Keratinocyte (primary cell): ENCODE measurements at regions not wholly inside any gene's neighbourhood (a gene's known extent, or its start where the extent isn't known, plus 50 kb on each side); places are given as distances from the start of the nearest gene placed in this dataset.

Experiments used
- DNase-seq: peaks from one replicate; pipeline ENCODE4 v3.0.0-alpha.2; 2011; ENCODE audit warnings: low read depth, missing footprints, low spot score
- FAIRE-seq: peaks from 2 replicates; lab custom pipeline; 2011; peaks lifted over from hg19 to GRCh38; lab: Jason Lieb, UNC
- H2AFZ ChIP-seq: 2 replicates; pipeline ENCODE4 v1.6.0; 2012; ENCODE audit warnings: low read length, control low read depth, inconsistent platforms; ENCODE audit not compliant: control insufficient read depth
- H3K27ac ChIP-seq: 2 replicates; pipeline ENCODE4 v1.5.1; 2011; ENCODE audit warnings: low read length; ENCODE audit not compliant: control insufficient read depth, insufficient read depth
- H3K27me3 ChIP-seq: 3 replicates; pipeline ENCODE4 v1.6.0; 2011; ENCODE audit warnings: low read length; ENCODE audit not compliant: control insufficient read depth, insufficient read depth; ENCODE audit errors: extremely low read depth
- H3K36me3 ChIP-seq, 2 experiments: 2 replicates in 1 of 2; 3 replicates in 1 of 2; pipeline ENCODE4 v1.5.1; 2011; ENCODE audit warnings: low read length in 2 of 2, mild to moderate bottlenecking in 1 of 2; ENCODE audit not compliant: control insufficient read depth in 2 of 2, insufficient read depth in 2 of 2; ENCODE audit errors: extremely low read depth in 1 of 2
- H3K4me1 ChIP-seq: 3 replicates; pipeline ENCODE4 v1.5.1; 2011; ENCODE audit warnings: low read length; ENCODE audit not compliant: control insufficient read depth, insufficient read depth; ENCODE audit errors: extremely low read depth
- H3K4me2 ChIP-seq: 3 replicates; pipeline ENCODE4 v1.6.0; 2011; ENCODE audit warnings: low read depth, low read length; ENCODE audit not compliant: control insufficient read depth, insufficient read depth; ENCODE audit errors: extremely low read depth
- H3K4me3 ChIP-seq, 3 experiments: fragments of 200-600 bp in 1 of 3; sonication (generic) in 1 of 3; 2 replicates in 2 of 3; 3 replicates in 1 of 3; pipeline ENCODE4 v1.5.1; 2011 to 2016; ENCODE audit warnings: low read length in 3 of 3, mild to moderate bottlenecking in 3 of 3, control low read depth in 2 of 3, inconsistent platforms in 1 of 3, low read depth in 1 of 3, mixed read lengths in 1 of 3, mixed run types in 1 of 3, moderate library complexity in 1 of 3; ENCODE audit not compliant: control insufficient read depth in 2 of 3, insufficient read depth in 2 of 3; ENCODE audit errors: extremely low read depth in 1 of 3
- H3K79me2 ChIP-seq: 2 replicates; pipeline ENCODE4 v1.6.0; 2012; ENCODE audit warnings: low read length; ENCODE audit not compliant: control insufficient read depth, insufficient read depth
- H3K9ac ChIP-seq: 3 replicates; pipeline ENCODE4 v1.6.0; 2011; ENCODE audit warnings: low read length; ENCODE audit not compliant: control insufficient read depth, insufficient read depth; ENCODE audit errors: extremely low read depth
- H3K9me1 ChIP-seq: 3 replicates; pipeline ENCODE4 v1.6.0; 2011; ENCODE audit warnings: low read length; ENCODE audit not compliant: control insufficient read depth, insufficient read depth; ENCODE audit errors: extremely low read depth
- H3K9me3 ChIP-seq: 2 replicates; pipeline ENCODE4 v1.5.1; 2012; ENCODE audit warnings: low read depth, low read length; ENCODE audit not compliant: control insufficient read depth
- H4K20me1 ChIP-seq: 3 replicates; pipeline ENCODE4 v1.6.0; 2011; ENCODE audit warnings: low read length; ENCODE audit not compliant: control insufficient read depth, insufficient read depth; ENCODE audit errors: extremely low read depth
- EZH2 ChIP-seq: IDR thresholded peaks from one replicate; pipeline ENCODE4 v1.6.1; 2012; ENCODE audit warnings: inconsistent platforms, mild to moderate bottlenecking, low read length, moderate library complexity
- dilution Hi-C: fragments of 300-500 bp; cut with MboI; formaldehyde crosslinking; loops from one replicate; pipeline ENCODE4 v1.7.0; 2020; ENCODE audit warnings: low sequenced_read_pairs; ENCODE audit not compliant: extremely low pct_ligation_motif_present
- TF ChIP-seq, protein P1 (sequence below), 3 experiments: IDR thresholded peaks in 1 of 3; conservative IDR thresholded peaks in 1 of 3; optimal IDR thresholded peaks in 1 of 3; 2 replicates in 2 of 3; 3 replicates in 1 of 3; pipeline versions ENCODE3 to v1.5.1; 2011; ENCODE audit warnings: low read length in 3 of 3, mild to moderate bottlenecking in 3 of 3, moderate library complexity in 2 of 3, control low read depth in 1 of 3, inconsistent platforms in 1 of 3; ENCODE audit not compliant: insufficient read depth in 2 of 3; ENCODE audit errors: extremely low read depth in 1 of 3

DNA sequence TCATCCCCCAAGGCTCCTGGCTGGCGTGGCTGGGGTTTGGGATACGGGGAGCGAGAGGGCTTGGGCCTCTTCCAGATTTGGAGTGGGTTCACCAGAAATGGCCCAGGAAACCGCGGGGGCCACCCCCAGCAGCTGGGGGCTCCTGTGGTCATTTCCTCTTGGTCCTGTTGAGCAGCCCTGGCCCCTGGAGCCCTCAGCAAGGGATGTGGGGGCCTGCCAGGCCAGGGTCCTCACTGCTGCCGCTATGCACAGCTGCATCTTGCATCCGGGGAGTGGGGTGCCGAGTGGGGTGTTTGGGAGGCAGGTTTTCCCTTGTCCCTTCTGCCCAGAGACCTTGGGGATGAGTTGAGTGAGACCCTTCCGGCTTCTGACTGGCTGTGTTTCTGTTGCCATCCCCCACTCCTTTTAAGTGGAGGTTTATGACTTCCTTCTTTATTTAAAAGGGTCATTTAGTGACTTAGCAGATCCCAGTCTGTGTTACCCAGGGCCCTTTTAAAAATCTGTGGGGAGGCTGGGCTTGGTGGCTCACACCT lies 319.8 kb downstream of the SEC14L1 start:
- Histone ChIP-seq H3K9ac (no peak overlapping the region), H2AFZ (no peak overlapping the region), H3K36me3 (peaks cover 0 to 10% of the 10 kb centered on the region in 2 experiments), H3K4me3 (no peak overlapping the region), H3K27me3 (no peaks in the 10 kb centered on the region), H3K9me1 (peaks cover 2% of the 10 kb centered on the region), H3K27ac (no peak overlapping the region), H3K4me1 (peaks cover 9% of the 10 kb centered on the region), H4K20me1 (peaks cover 8% of the 10 kb centered on the region), H3K4me2 (no peak overlapping the region), H3K79me2 (peaks cover 82% of the 10 kb centered on the region), H3K9me3 (no peaks in the 10 kb centered on the region)
- TF ChIP-seq, protein P1, sequence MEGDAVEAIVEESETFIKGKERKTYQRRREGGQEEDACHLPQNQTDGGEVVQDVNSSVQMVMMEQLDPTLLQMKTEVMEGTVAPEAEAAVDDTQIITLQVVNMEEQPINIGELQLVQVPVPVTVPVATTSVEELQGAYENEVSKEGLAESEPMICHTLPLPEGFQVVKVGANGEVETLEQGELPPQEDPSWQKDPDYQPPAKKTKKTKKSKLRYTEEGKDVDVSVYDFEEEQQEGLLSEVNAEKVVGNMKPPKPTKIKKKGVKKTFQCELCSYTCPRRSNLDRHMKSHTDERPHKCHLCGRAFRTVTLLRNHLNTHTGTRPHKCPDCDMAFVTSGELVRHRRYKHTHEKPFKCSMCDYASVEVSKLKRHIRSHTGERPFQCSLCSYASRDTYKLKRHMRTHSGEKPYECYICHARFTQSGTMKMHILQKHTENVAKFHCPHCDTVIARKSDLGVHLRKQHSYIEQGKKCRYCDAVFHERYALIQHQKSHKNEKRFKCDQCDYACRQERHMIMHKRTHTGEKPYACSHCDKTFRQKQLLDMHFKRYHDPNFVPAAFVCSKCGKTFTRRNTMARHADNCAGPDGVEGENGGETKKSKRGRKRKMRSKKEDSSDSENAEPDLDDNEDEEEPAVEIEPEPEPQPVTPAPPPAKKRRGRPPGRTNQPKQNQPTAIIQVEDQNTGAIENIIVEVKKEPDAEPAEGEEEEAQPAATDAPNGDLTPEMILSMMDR (optimal IDR thresholded peaks at IDR 0.05 in 1 of 3, IDR thresholded peaks at IDR 0.05 in 1 of 3, conservative IDR thresholded peaks at IDR 0.05 in 1 of 3; ENCODE audit: extremely low read depth in 1 of 3, insufficient read depth in 2 of 3, low read length in 3 of 3), result no peak
- no peak for TF ChIP-seq EZH2
- DNase-seq (no peak), FAIRE-seq (no peak)
- dilution Hi-C loops, result no loop called here

DNA sequence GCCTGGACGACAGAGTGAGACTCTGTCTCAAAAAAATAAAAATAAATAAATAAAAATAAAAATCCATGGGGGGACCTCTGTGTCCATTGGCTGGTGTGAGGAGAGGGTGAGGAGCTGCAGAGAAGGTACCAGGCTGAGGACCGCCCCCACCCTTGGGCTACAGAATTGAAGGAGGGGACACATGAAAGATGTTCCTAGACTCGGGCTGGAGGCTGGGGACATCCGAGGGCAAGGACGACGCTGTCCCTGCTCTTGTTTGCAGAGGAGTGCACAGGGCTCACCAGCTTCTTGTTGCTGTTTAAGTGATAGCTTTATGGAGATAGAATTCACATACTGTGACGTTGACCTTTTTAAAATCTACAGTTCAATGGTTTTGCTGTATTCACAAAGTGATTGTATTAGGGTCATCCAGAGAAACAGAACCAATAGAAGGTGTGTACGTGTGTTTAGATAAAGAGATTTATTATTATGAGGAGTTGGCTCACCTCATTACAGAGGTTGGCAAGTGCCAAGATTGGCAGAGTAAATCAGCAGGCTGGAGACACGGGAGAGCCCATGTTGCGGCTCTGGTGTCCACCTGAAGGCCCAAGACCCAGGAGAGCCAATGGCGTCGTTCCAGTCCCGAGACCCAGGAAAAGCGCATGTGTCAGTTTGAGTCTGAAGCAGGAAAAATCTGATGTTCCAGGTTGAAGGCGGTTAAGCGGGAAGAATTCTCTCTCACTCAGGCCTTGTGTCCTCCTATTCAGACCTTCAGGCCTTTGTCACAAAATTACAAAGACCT lies 320.7 kb downstream of the SEC14L1 start:
- Histone ChIP-seq H3K9me1 (peaks cover 2% of the 10 kb centered on the region), H2AFZ (no peak overlapping the region), H3K4me1 (peaks cover 14% of the 10 kb centered on the region), H3K79me2 (peaks cover 80% of the 10 kb centered on the region), H4K20me1 (peaks cover 8% of the 10 kb centered on the region), H3K9me3 (no peaks in the 10 kb centered on the region), H3K9ac (no peak overlapping the region), H3K36me3 (peaks cover 0 to 5% of the 10 kb centered on the region in 2 experiments), H3K4me2 (no peak overlapping the region), H3K4me3 (no peak overlapping the region), H3K27me3 (no peaks in the 10 kb centered on the region), H3K27ac (no peak overlapping the region)
- DNase-seq (no peak), FAIRE-seq (no peak)
- TF ChIP-seq EZH2, result no peak
- TF ChIP-seq, protein P1 (optimal IDR thresholded peaks at IDR 0.05 in 1 of 3, IDR thresholded peaks at IDR 0.05 in 1 of 3, conservative IDR thresholded peaks at IDR 0.05 in 1 of 3; ENCODE audit: extremely low read depth in 1 of 3, insufficient read depth in 2 of 3, low read length in 3 of 3), result no peak
- dilution Hi-C loops, result no loop called here
